Prostate gland (tissue), 2 donors: ENCODE measurements at regions not wholly inside any gene's neighbourhood (a gene's known extent, or its start where the extent isn't known, plus 50 kb on each side); places are given as distances from the start of the nearest gene placed in this dataset.

ENCODE experiments used
- DNase-seq: peaks from one replicate; pipeline ENCODE4 v3.0.0-alpha.2; 2019; ENCODE audit warnings: low spot score
- H3K27ac ChIP-seq, 2 donors: fragments of 200-600 bp; sonication (generic); 2 replicates each; pipeline ENCODE4 v1.5.1; 2017 to 2019
- H3K27me3 ChIP-seq: fragments of 200-600 bp; sonication (generic); replicated peaks from 2 replicates; pipeline ENCODE4 v1.5.1; 2019; ENCODE audit not compliant: insufficient read depth
- H3K36me3 ChIP-seq, 2 donors: fragments of 200-600 bp; sonication (generic); 1 replicate in 1 of 2; 2 replicates in 1 of 2; pipeline versions ENCODE4 v1.5.1 to v1.8.1; 2017 to 2019
- H3K4me1 ChIP-seq: fragments of 200-600 bp; sonication (generic); replicated peaks from 2 replicates; pipeline ENCODE4 v1.5.1; 2019
- H3K4me3 ChIP-seq, 2 donors: fragments of 200-600 bp; sonication (generic); 2 replicates each; pipeline ENCODE4 v1.5.1; 2017 to 2019
- H3K9me3 ChIP-seq: fragments of 200-600 bp; sonication (generic); 2 replicates; pipeline ENCODE4 v1.5.1; 2017
- POLR2A ChIP-seq: fragments of 450-650 bp; IDR thresholded peaks from one replicate; pipeline ENCODE4 v1.6.1; 2016; ENCODE audit warnings: antibody characterized with exemption, mild to moderate bottlenecking
- POLR2AphosphoS5 ChIP-seq: sonication (generic); formaldehyde crosslinking; IDR thresholded peaks from one replicate; pipeline ENCODE4 v1.6.1; 2017; ENCODE audit warnings: antibody characterized with exemption
- WGBS: methylation state at CpG from one replicate; pipeline ENCODE4 v1.1.5; 2018; 5-methylcytosine and 5-hydroxymethylcytosine counted together
- intact Hi-C: fragments of 100-400 bp; cut with DNase I; formaldehyde crosslinking; loops from one replicate; pipeline ENCODE4 v1.14.2; 2022
- TF ChIP-seq, protein P1 (sequence below), 4 experiments: fragments of 200-600 bp in 2 of 4; fragments of 450-650 bp in 2 of 4; sonication (generic) in 2 of 4; IDR thresholded peaks; 1 replicate in 3 of 4; 2 replicates in 1 of 4; pipeline ENCODE4 v1.5.1; 2016 to 2019; ENCODE audit warnings: antibody characterized with exemption in 4 of 4, mild to moderate bottlenecking in 2 of 4, moderate library complexity in 2 of 4

DNA sequence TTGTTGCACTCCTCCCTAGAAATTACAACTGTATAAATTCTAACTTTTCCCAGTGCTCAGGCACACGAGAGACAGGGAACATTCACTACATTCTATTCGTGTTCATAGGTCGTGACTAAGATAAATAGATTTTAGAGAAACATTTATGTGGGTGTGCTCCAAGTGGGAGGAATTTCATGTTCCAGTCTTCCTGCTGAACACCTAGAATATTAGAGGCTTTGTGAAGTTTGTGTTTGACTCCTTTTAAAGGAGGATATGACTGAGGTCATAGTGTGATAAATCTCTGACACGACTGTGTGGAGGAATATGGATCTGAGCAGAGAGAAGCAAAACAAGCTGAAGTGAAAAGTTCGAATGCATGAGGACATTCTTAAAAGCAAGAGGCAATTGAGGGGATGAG is 355.3 kb downstream of the ZSWIM6 start:
- Histone ChIP-seq H3K36me3 (no peaks in the 10 kb centered on the region), H3K4me3 (no peak overlapping the region), H3K27me3 (no peaks in the 10 kb centered on the region), H3K4me1 (no peaks in the 10 kb centered on the region), H3K9me3 (no peaks in the 10 kb centered on the region), H3K27ac (no peak overlapping the region)
- WGBS: 48% methylated on average over 5 of the region's 5 CpGs
- intact Hi-C loops: no loop called here
- no peak for DNase-seq
- TF ChIP-seq, protein P1, sequence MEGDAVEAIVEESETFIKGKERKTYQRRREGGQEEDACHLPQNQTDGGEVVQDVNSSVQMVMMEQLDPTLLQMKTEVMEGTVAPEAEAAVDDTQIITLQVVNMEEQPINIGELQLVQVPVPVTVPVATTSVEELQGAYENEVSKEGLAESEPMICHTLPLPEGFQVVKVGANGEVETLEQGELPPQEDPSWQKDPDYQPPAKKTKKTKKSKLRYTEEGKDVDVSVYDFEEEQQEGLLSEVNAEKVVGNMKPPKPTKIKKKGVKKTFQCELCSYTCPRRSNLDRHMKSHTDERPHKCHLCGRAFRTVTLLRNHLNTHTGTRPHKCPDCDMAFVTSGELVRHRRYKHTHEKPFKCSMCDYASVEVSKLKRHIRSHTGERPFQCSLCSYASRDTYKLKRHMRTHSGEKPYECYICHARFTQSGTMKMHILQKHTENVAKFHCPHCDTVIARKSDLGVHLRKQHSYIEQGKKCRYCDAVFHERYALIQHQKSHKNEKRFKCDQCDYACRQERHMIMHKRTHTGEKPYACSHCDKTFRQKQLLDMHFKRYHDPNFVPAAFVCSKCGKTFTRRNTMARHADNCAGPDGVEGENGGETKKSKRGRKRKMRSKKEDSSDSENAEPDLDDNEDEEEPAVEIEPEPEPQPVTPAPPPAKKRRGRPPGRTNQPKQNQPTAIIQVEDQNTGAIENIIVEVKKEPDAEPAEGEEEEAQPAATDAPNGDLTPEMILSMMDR (IDR thresholded peaks at IDR 0.05): no peak
- TF ChIP-seq POLR2AphosphoS5 (no peak), POLR2A (no peak)

DNA sequence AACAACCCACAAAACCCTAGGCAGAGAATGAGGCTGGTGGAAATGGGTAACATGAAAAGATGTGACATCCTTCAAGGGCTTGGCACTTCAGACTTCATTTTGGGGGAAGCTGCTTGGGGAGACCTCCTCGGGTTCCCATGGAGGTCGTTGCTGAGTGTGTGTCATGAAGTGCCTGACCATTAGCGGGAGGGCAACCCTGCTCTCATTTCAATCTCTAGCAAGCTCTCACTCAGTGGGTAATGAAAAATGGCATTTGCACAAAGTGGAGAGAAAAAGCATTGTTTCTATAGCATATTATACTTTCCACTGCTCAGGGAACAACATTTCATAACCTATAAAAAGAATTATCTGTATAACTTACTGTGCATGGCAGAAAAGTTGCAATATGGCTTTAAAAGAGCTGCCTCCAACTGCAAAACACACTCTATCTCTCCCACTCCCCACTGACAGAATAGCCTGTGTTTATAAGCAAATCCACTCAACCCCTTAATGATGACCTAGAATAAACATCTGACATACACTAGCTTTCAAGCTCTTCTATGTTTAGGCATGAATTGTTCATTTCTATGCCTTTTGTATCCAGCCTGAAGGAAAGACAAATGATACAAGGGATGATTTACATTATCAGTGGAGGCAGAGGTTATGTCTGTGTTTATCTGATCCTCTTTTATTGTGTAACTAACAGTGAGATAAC is 357.2 kb downstream of the ZSWIM6 start:
- DNase-seq: no peak
- Histone ChIP-seq H3K27me3 (no peaks in the 10 kb centered on the region), H3K27ac (no peak overlapping the region), H3K9me3 (no peaks in the 10 kb centered on the region), H3K4me3 (no peak overlapping the region), H3K36me3 (no peaks in the 10 kb centered on the region), H3K4me1 (no peaks in the 10 kb centered on the region)
- no peak for TF ChIP-seq POLR2A
- TF ChIP-seq, protein P1 (IDR thresholded peaks at IDR 0.05): no peak
- no peak for TF ChIP-seq POLR2AphosphoS5
- WGBS: 65% methylated on average over 3 of the region's 3 CpGs
- intact Hi-C loops: no loop called here

DNA sequence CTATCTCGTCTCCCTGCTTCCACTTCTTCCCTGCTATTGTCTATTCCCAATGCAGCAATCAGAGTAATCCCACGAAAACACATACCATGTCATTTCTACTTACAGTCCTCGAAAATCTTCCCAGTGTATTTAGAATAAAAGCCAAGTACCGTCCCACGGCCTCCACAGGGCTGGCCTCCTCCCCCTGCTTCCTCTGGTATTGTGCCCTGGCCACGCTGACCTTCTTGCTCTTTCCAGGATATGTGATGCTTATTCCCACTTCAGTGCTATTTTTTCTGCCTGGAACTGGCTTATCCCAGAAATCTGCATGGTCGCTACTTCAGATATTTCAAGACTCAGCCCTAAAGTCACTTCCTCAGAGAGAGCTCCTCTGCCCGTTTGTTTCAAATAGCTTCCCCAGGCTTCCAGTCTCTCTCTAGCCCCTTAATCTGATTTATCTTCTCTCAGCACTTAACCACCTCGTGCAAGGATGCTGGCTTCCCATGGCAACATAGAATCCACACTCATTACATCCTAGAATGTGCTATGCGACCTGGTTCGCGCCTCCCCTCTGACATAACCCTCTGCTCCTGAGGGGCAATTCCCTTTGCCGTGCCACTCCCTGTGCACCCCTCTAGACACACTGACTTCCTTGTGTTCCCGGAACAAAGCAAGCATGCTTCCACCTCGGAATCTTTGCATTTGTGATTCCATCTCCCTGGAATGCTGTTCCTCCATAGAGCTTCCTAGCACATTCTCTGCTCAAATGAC is 365.9 kb downstream of the ZSWIM6 start:
- Histone ChIP-seq H3K27me3 (no peaks in the 10 kb centered on the region), H3K36me3 (no peaks in the 10 kb centered on the region), H3K27ac (no peak overlapping the region), H3K4me1 (no peaks in the 10 kb centered on the region), H3K4me3 (no peak overlapping the region), H3K9me3 (no peaks in the 10 kb centered on the region)
- TF ChIP-seq POLR2A (no peak), POLR2AphosphoS5 (no peak)
- intact Hi-C loops: no loop called here
- DNase-seq: no peak
- WGBS: 80% methylated on average over 15 of the region's 15 CpGs

- no peak for TF ChIP-seq POLR2A
- DNase-seq: no peak
- H3K4me1 ChIP-seq: no peaks in the 10 kb centered on the region
- no peak overlapping the region for H3K4me3 ChIP-seq
- H3K27me3 ChIP-seq: no peaks in the 10 kb centered on the region
- 71% methylated on average over 4 of the region's 4 CpGs for WGBS
- H3K9me3 ChIP-seq: no peaks in the 10 kb centered on the region
- H3K36me3 ChIP-seq: no peaks in the 10 kb centered on the region
- intact Hi-C loops: no loop called here
- H3K27ac ChIP-seq: no peak overlapping the region
Observed at GRCh38 chr5:61701877-61702602, 370.0 kb downstream of the ZSWIM6 start.

- no peaks in the 10 kb centered on the region for H3K9me3 ChIP-seq
- no peak for DNase-seq
- WGBS: 73% methylated on average over 2 of the region's 2 CpGs
- H3K27me3 ChIP-seq: no peaks in the 10 kb centered on the region
- no peak overlapping the region for H3K27ac ChIP-seq
- no peaks in the 10 kb centered on the region for H3K36me3 ChIP-seq
- intact Hi-C loops: no loop called here
- H3K4me3 ChIP-seq: no peak overlapping the region
- TF ChIP-seq POLR2A (no peak), POLR2AphosphoS5 (no peak)
- TF ChIP-seq, protein P1 (IDR thresholded peaks at IDR 0.05): no peak
- H3K4me1 ChIP-seq: no peaks in the 10 kb centered on the region
Observed at GRCh38 chr5:61702784-61703183, 370.7 kb downstream of the ZSWIM6 start.
